Transverse colon (tissue), 4 donors: ENCODE measurements at regions not wholly inside any gene's neighbourhood (a gene's known extent, or its start where the extent isn't known, plus 50 kb on each side); places are given as distances from the start of the nearest gene placed in this dataset.

Experiments used
- DNase-seq: peaks from one replicate; pipeline ENCODE4 v3.0.0-alpha.2; 2019
- H3K27ac ChIP-seq, 4 donors: fragments of 200-600 bp; sonication (generic); 2 replicates each; pipeline ENCODE4 v1.5.1; 2016 to 2018; ENCODE audit warnings: inconsistent platforms in 4 of 4
- H3K27me3 ChIP-seq: fragments of 200-600 bp; sonication (generic); 2 replicates; pipeline ENCODE4 v1.5.1; 2017; ENCODE audit warnings: inconsistent platforms
- H3K36me3 ChIP-seq, 4 donors: fragments of 200-600 bp; sonication (generic); 2 replicates each; pipeline ENCODE4 v1.5.1; 2017 to 2019; ENCODE audit warnings: inconsistent platforms in 4 of 4
- H3K4me1 ChIP-seq, 4 donors: fragments of 200-600 bp; sonication (generic); 2 replicates each; pipeline ENCODE4 v1.5.1; 2017 to 2020; ENCODE audit warnings: inconsistent platforms in 4 of 4
- H3K4me3 ChIP-seq, 4 donors: fragments of 200-600 bp; sonication (generic); 1 replicate in 1 of 4; 2 replicates in 3 of 4; pipeline versions ENCODE4 v1.5.1 to v1.6.1; 2017 to 2019; ENCODE audit warnings: inconsistent platforms in 4 of 4
- H3K9me3 ChIP-seq, 2 donors: fragments of 200-600 bp; sonication (generic); 2 replicates each; pipeline ENCODE4 v1.5.1; 2017 to 2019; ENCODE audit warnings: inconsistent platforms in 2 of 2
- CTCF ChIP-seq, 5 experiments: fragments of 200-600 bp in 3 of 5; fragments of 450-650 bp in 2 of 5; sonication (generic) in 3 of 5; IDR thresholded peaks; 1 replicate in 2 of 5; 2 replicates in 3 of 5; pipeline ENCODE4 v1.5.1; 2016 to 2017; ENCODE audit warnings: antibody characterized with exemption in 5 of 5, inconsistent platforms in 3 of 5, mild to moderate bottlenecking in 2 of 5, moderate library complexity in 1 of 5
- EP300 ChIP-seq: sonication (generic); formaldehyde crosslinking; IDR thresholded peaks from one replicate; pipeline ENCODE4 v1.6.1; 2017; ENCODE audit warnings: antibody characterized with exemption, low read depth
- POLR2A ChIP-seq: fragments of 450-650 bp; IDR thresholded peaks from one replicate; pipeline ENCODE4 v1.6.1; 2016; ENCODE audit warnings: antibody characterized with exemption, mild to moderate bottlenecking, moderate library complexity
- POLR2AphosphoS5 ChIP-seq, 3 donors: sonication (generic); formaldehyde crosslinking; IDR thresholded peaks; one replicate each; pipeline ENCODE4 v1.6.1; 2016; ENCODE audit warnings: antibody characterized with exemption in 3 of 3
- WGBS, 2 donors: methylation state at CpG; one replicate each; pipeline ENCODE4 v1.1.5; 2018; ENCODE audit warnings: low coverage in 1 of 2; 5-methylcytosine and 5-hydroxymethylcytosine counted together
- in situ Hi-C, 4 donors: fragments of 200-750 bp; cut with MboI; loops; one replicate each; pipeline versions ENCODE4 v1.15.0 to v1.15.1; 2017; ENCODE audit warnings: low sequenced_read_pairs in 3 of 4, low pct_ligation_motif_present in 1 of 4, low pct_unique_long_range_greater_than_20kb in 1 of 4
- intact Hi-C: fragments of 100-400 bp; cut with DNase I; formaldehyde crosslinking; loops from one replicate; pipeline ENCODE4 v1.15.1; 2023; ENCODE audit warnings: low total_unique reads

DNA sequence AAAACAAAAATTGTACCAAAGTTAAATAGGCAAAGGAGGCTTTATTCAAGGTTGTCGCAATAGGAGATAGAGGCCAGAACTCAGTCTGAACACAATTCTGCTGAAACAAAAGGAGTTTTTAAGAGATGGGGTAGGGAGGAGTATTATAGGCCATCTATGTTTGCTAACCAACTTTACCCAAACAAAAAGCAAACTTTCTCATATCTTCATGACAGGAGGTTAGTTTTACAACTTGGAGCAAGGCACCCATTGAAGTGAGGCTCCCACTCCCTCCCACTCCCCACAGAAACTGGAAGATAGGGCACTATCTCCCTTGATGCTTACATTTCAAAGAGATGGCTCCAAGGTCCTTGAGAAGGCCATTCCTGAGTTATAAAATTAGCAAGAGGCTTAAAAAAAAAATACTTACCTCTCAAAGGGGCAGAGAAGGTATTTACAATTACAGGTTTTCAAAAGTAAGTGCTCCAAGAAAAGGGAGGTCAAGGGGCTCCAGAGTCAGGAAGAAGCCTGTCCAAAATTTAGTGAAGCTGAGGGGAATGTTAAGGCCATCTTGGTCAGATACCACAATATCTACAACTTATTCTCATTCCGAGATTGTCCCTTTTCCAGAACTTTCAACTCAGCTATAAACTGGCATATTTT is 84.4 kb upstream of the DHRS4 start:
- H3K9me3 ChIP-seq: no peaks in the 10 kb centered on the region
- intact Hi-C loops: no loop called here
- DNase-seq: no peak
- WGBS, 2 donors: 87 to 90% methylated on average over 2 of the region's 2 CpGs
- no peak overlapping the region for H3K27ac ChIP-seq
- H3K27me3 ChIP-seq: no peaks in the 10 kb centered on the region
- H3K36me3 ChIP-seq: no peaks in the 10 kb centered on the region
- no peak overlapping the region for H3K4me3 ChIP-seq
- in situ Hi-C loops: no loop called here
- no peaks in the 10 kb centered on the region for H3K4me1 ChIP-seq
- TF ChIP-seq POLR2AphosphoS5 (IDR thresholded peaks at IDR 0.05) (no peak), EP300 (no peak), POLR2A (no peak), CTCF (IDR thresholded peaks at IDR 0.05) (no peak)

DNA sequence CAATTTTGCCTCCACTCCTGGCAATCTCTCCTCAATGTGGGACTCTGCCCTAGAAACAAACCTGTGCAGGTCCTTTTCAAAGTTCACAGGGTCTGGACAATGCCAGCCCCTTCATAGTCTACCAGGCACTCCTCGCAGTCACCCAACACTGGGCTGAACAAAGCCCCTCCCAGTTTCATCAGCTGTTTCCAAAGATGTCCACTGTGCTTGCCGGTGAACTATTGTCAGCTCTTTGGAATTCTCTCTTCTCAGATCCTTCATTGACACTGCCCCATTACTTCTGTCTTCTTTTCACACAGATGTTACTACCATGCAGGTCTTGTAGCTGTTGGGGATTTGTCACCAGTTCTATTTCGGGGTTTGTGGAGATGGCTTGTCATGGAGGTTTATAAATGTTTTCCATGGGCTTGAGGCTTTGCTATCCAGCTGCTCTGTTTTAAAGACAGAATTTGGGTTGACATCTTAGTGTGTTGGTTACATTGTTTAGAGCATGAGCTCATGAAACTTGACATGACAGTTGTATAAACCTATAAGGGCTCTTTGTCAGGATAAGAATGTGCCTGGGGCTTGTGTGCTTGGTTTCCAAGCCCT is 77.3 kb upstream of the DHRS4 start:
- no peaks in the 10 kb centered on the region for H3K36me3 ChIP-seq
- no peaks in the 10 kb centered on the region for H3K27me3 ChIP-seq
- TF ChIP-seq CTCF (IDR thresholded peaks at IDR 0.05) (no peak), POLR2A (no peak), POLR2AphosphoS5 (IDR thresholded peaks at IDR 0.05) (no peak), EP300 (no peak)
- intact Hi-C loops (no loop called here), in situ Hi-C loops (no loop called here)
- no peaks in the 10 kb centered on the region for H3K4me1 ChIP-seq
- H3K4me3 ChIP-seq: no peak overlapping the region
- H3K27ac ChIP-seq: no peak overlapping the region
- DNase-seq: no peak
- WGBS, 2 donors: 86 to 100% methylated on average over 2 to 3 of the region's 3 CpGs
- H3K9me3 ChIP-seq: no peaks in the 10 kb centered on the region

DNA sequence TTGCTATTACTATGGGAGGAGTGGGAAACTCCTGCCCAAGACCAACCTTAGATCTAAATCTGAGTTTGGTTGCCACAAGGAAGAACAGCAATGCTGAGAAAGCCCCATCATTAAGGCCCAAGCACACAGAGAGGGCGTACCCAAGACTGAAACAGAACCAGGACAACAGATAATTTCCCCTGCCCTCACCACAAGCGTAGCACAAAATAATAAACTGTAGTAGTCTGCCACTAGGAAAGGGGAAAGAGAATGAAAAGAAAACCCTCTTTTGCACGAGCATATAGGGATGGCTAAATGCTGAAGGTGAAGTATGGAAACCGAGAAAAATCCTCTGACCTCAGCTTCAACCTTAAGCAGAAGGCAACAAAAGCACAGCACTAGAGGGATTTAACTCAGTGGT is 76.5 kb upstream of the DHRS4 start:
- Histone ChIP-seq H3K4me3 (no peak overlapping the region), H3K27me3 (no peaks in the 10 kb centered on the region), H3K9me3 (no peaks in the 10 kb centered on the region), H3K36me3 (no peaks in the 10 kb centered on the region), H3K27ac (no peak overlapping the region), H3K4me1 (no peaks in the 10 kb centered on the region)
- 78 to 92% methylated on average over 4 of the region's 4 CpGs for WGBS, 2 donors
- DNase-seq: no peak
- intact Hi-C loops: no loop called here
- in situ Hi-C loops: no loop called here
- TF ChIP-seq EP300: no peak
- no peak for TF ChIP-seq CTCF (IDR thresholded peaks at IDR 0.05)
- no peak for TF ChIP-seq POLR2AphosphoS5 (IDR thresholded peaks at IDR 0.05)
- TF ChIP-seq POLR2A: no peak

DNA sequence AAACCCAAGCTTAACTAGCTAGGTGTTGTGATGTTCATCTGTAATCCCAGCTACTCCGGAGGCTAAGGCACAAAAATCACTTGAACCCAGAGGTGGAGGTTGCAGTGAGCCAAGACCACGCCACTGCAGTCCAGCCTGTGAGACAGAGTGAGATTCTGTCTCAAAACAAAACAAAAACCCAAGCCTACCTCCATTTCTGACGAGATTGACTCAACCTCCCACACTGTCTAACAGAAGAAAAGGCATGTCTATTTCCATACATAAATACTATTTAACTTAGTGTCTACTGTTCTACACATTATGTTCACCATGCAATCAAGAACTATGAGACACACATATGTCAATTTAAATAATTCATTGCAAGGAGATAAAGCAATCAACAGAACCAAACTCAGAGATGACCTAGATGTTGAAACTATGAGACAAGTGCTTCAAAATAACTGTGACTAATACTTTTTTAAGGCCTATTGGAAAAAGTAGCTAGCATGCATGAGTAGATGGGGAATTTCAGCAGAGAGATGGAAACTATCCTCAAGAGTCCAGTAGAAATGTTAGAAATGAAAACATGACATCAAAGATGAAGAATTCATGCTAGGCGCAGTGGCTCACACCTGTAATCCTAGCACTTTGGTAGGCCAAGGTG is 75.9 kb upstream of the DHRS4 start:
- intact Hi-C loops: no loop called here
- in situ Hi-C loops: no loop called here
- Histone ChIP-seq H3K27me3 (no peaks in the 10 kb centered on the region), H3K4me3 (no peak overlapping the region), H3K27ac (no peak overlapping the region), H3K4me1 (no peaks in the 10 kb centered on the region), H3K9me3 (no peaks in the 10 kb centered on the region), H3K36me3 (no peaks in the 10 kb centered on the region)
- whole genome bisulfite sequencing, 2 donors: 83% methylated on average over 4 of the region's 4 CpGs
- no peak for DNase-seq
- TF ChIP-seq CTCF (IDR thresholded peaks at IDR 0.05) (no peak), POLR2A (no peak), POLR2AphosphoS5 (IDR thresholded peaks at IDR 0.05) (no peak), EP300 (no peak)
